HG02798 (cell line): ENCODE measurements at regions not wholly inside any gene's neighbourhood (a gene's known extent, or its start where the extent isn't known, plus 50 kb on each side); places are given as distances from the start of the nearest gene placed in this dataset.

ENCODE experiments used
- ATAC-seq: cut with Tn5 transposase; IDR thresholded peaks from one replicate; pipeline ENCODE4 v1.9.1; 2021; ENCODE audit warnings: mild to moderate bottlenecking; ENCODE audit not compliant: unreplicated experiment, poor library complexity

DNA sequence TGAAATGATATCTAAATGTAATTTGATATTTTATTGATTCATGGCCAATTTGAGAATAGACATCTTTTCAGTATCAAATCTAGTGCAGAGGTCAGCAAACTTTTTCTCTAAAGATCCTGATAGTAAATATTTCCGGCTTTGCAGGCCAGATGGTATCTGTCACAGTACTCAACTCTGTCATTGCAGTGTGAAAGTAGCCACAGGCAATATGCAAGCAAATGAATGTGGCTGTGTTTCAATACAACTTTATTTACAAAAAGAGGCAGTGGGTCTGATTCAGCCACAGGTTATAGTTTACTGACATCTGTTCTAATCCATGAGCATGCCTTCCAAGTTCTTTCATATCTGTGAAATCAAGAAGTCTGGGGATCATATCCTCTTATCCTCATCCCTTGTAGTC, 221.2 kb downstream of the PRDM2 start:
- no peak for ATAC-seq

GRCh38 chr1:13922466-13923110, 222.6 kb downstream of the PRDM2 start:
- ATAC-seq = no peak

- ATAC-seq = no peak
Measured at GRCh38 chr1:13926556-13926955, 226.6 kb downstream of the PRDM2 start.

GRCh38 chr1:13927736-13928135, 227.7 kb downstream of the PRDM2 start:
- no peak for ATAC-seq

DNA sequence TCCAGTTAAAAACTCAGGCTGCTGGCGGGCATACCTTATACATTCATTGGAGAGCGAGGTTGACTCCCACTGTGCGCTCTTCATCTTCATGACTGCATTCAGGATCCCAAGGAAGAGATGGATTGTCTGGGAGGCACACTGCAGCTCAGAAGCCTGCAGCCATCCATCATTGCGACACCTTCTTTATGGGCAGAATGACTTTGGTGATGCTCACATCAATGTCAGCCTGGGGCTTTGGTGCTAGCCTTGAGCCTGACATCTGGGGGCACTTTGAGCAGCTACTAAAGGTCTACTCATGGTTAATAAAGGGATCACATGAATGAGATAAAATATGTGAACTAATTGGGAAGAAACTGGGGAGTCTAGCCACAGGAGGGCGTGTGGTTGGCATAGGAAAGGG, 229.3 kb downstream of the PRDM2 start:
- no peak for ATAC-seq

DNA sequence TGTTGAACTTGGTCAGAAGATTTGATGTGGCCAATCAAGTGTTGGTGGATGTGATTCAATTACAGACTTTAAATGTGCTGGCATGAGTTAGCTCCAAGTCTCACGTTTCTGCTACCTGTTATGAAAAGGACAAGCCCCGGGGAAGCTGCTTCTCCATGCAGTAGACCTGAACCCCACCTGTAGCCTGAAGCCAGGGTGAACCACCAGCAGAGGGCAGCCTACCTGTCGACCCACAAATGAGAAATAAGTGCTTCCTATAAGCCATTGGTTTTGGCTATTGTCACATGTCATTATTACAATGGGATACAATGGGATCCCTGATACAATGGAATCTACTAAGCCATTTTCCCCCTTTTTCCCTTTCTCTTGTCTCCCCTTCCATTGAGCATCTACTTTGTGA, 230.2 kb downstream of the PRDM2 start:
- ATAC-seq = no peak

DNA sequence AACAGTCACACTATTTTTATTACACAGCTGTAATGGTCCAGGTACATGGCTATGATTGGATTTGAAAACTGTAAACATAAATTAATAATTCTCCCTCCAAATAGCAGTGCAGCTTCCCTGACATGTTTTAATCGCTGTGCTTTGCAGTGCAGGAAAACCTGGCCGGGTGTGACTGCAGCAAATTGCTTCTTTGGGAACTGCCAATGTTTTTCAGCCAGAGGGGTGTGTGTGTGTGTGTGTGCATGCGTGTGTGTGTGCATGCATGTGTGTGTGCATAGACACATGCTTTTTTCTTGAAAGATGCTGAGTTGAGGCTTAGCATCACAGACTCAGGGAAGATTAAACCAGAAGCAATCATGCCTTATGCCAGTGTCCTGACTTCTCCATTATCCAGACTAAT, 231.2 kb downstream of the PRDM2 start:
- ATAC-seq = no peak

- no peak for ATAC-seq
Measured at GRCh38 chr1:13935336-13935735, 235.3 kb downstream of the PRDM2 start.

DNA sequence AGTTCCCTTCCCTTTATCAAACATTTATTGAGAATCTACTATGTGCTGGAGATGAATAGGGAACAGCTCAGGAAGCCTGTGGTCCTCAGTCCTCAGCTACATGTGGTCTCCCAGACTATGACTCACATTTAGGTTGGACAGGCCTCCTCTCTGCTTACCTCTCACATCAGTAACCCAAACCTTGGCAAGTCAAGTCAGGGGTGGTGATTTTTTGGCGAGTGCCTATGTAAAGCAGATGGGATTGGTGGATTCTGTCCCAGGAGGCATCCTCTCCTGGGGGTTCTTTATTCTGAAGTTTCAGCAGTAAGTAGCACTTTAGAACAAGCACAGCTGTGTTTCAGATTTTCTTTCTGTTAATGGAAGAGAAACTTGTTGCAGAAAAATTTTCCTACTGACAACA, 241.3 kb downstream of the PRDM2 start:
- ATAC-seq = no peak

- ATAC-seq = no peak
Measured at GRCh38 chr1:13943055-13943454, 243.1 kb downstream of the PRDM2 start.

DNA sequence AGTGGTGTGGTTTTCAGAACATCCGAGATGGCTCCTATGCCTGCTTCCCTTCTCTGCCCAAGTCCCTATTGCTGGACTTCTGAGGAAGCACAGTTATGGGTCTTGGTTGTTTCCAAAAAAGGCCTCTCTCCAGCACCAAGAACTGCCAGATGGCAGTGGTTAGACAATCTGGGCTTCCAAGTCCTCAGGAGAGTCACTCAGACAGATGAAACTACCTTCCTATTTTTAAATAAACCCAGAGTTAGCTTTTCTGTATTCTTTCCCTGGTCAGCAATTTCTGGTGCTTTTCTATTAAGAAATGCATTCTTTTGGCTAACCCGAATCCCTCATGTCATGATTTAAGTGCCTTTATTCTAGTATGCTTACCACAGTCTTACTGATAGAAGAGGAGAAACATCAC, 245.9 kb downstream of the PRDM2 start:
- no peak for ATAC-seq

- ATAC-seq = no peak
Measured at GRCh38 chr1:13947658-13948057, 247.7 kb downstream of the PRDM2 start.

GRCh38 chr1:13948396-13948795, 248.4 kb downstream of the PRDM2 start:
- no peak for ATAC-seq

- no peak for ATAC-seq
Measured at GRCh38 chr1:13948888-13949391, 249.0 kb downstream of the PRDM2 start.

GRCh38 chr1:13949546-13949945, 249.6 kb downstream of the PRDM2 start:
- no peak for ATAC-seq

DNA sequence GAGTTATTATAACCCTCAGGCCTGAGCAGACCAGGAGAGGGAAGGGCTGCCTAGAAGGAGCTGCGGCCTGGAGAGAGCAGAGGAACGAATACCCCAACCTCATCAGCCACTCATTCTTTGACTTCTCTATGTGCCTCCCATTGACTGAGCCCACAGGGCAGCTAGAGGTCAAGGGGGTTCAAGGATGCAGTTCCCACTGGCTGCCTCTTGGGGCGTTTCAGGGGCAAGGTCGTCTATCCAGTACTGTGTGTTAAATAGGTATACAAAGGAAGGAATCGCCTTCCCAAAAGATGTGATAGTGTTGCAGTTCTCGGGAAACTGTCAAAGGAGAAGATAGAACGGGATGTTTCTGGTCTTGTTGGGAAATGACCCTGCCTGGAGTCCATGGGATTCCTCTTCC, 250.6 kb downstream of the PRDM2 start:
- ATAC-seq = no peak

DNA sequence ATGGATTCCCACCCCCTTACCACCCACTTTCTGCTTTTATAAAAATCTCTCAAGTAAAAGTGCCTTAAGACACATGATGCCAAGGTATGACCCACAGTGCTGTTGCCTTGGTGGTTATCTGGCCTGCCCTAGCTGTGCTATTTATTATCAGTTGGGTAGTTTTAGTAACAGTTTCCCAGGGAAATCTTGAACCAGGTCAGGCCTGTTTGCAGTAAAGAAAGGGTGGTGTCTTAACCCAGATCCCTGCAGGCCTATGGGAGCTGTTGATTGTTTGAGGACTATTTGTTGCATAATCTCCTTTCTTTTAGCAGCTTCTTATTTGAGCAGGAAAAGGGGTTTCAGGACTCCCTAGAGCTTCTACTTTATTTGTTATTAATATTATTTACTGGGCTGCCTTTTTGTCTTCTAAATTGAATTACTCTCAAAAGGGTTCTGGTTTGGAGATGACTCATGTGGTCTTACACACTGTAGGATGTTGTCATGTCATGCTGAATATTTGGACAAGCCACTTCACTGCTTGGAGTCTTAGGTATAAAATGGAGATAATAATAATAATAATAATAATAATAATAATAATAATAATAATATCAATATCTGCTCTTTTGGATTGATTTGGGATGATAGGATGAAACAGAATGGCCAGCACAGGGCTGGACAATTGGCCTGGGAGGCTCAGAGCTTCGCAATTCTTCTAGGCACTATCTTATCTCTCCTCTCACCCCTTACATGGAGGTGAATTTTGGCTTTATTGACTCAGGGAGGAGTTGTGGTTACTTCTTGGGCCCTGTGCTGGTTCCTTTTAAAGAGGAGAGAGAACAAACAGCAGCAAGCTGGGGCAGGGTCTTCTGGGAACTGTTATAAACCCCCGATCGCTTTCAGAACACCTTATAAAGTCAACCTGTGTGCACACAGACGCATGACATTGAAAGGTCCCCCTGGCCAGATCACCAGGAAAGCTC, 252.1 kb downstream of the PRDM2 start:
- no peak for ATAC-seq

GRCh38 chr1:13952985-13953384, 253.0 kb downstream of the PRDM2 start:
- ATAC-seq = no peak

DNA sequence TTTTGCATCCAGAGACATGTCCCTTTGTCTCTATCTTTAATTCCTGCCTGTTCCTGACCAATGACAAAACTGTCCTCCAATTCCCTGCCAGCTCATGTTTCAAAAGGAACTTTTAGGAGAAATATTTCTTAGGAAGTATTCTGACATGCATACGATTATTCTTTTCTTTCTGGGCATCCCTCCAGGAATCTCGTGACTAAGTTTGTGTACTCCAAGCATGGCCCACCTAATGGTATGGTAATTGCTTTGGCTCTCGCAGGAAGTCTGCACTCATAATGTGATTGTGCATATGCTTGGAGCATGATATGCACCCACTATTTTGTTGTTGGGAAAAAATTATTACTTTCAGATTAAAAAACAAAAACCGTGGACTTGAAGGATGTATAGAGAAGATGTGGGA, 256.4 kb downstream of the PRDM2 start:
- ATAC-seq = no peak

DNA sequence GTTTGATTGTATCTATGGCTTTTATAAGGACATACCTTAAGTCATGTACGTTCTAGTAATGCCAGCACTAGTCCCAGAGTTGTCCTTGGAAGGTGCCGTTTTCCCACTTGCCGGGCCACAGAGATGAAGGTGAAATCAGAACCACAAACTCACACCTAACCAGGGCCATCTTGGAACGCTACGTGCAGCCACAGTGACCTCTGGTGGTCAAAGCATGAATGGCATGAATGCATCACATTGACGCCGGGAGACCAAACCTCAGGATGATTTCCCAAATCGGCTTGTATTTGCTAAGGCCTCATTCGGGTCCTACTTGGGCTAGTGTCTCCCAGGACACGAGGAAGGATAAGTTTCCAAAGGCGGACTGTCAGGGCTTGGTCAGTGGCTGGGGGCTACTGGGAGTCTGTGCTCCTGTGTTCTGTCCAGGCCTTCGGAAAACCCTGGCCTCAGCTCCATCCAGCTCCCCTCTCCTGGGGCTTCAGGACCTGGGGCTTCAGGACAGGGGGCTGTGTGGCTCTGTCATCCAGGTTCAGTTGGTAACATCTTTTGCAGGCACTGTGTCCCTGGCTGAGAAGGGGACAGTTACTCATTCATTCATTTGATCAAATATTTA, 260.5 kb downstream of the PRDM2 start:
- no peak for ATAC-seq

DNA sequence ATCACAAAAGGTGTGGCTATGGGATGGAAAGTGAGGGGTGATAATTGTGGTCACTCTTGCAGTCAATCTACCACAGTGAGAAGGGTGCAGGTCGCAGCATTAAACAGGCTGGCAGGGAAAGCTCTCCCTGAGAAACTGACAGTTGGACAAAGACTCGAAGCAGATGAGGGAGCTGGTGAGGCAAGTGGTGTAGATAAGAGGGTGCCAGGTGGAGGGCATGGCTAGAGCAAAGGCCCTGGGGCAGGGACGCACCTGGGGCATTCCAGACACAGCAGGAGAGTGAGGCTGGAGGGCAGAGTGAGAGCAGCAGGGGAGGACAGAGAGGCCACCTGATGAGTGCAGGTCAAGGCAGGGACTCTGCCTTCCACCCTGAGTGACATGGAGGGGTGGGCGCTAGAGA, 264.8 kb downstream of the PRDM2 start:
- ATAC-seq = no peak
